ENCODE measurements at regions not wholly inside any gene's neighbourhood (a gene's known extent, or its start where the extent isn't known, plus 50 kb on each side); places are given as distances from the start of the nearest gene placed in this dataset.

DNA sequence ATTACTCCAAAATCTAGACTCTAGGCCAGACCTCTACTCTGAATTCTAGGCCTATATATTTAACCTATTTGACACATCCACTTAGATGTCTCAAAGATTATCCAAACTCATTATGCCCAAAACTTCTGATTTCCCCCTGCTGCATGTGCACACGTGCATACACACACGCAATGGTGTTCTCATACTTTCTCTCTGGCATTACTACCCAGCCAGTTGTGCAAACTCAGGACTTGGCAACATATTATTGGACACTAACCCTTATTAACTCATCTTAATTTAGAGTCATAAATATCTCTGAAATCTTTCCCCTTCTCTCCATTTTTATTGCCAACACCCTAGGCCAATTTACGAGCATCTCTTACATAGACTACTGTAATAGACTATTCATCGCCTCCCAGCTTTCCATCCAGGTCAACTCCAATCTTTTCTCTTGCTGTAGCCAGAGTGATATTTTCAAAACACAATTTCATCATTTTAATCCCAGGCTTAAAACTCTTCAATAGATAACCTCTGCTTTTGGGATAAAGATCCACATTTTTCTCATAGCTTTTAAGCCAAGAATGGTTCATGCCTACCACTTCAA is 141.2 kb upstream of the VLDLR start (continued):
- TF ChIP-seq HNRNPH1 (optimal IDR thresholded peaks at IDR 0.05; ENCODE audit: low read depth, low read length) (no peak), THYN1 (CRISPR knock-in tag; IDR thresholded peaks at IDR 0.05; ENCODE audit: borderline replicate concordance, low read depth) (no peak), ZNF777 (CRISPR knock-in tag; IDR thresholded peaks at IDR 0.05) (no peak), ZNF230 (CRISPR knock-in tag; IDR thresholded peaks at IDR 0.05) (no peak)
- TF ChIP-seq, protein P1, sequence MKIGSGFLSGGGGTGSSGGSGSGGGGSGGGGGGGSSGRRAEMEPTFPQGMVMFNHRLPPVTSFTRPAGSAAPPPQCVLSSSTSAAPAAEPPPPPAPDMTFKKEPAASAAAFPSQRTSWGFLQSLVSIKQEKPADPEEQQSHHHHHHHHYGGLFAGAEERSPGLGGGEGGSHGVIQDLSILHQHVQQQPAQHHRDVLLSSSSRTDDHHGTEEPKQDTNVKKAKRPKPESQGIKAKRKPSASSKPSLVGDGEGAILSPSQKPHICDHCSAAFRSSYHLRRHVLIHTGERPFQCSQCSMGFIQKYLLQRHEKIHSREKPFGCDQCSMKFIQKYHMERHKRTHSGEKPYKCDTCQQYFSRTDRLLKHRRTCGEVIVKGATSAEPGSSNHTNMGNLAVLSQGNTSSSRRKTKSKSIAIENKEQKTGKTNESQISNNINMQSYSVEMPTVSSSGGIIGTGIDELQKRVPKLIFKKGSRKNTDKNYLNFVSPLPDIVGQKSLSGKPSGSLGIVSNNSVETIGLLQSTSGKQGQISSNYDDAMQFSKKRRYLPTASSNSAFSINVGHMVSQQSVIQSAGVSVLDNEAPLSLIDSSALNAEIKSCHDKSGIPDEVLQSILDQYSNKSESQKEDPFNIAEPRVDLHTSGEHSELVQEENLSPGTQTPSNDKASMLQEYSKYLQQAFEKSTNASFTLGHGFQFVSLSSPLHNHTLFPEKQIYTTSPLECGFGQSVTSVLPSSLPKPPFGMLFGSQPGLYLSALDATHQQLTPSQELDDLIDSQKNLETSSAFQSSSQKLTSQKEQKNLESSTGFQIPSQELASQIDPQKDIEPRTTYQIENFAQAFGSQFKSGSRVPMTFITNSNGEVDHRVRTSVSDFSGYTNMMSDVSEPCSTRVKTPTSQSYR (CRISPR knock-in tag; IDR thresholded peaks at IDR 0.05; ENCODE audit: borderline replicate concordance) = no peak

DNA sequence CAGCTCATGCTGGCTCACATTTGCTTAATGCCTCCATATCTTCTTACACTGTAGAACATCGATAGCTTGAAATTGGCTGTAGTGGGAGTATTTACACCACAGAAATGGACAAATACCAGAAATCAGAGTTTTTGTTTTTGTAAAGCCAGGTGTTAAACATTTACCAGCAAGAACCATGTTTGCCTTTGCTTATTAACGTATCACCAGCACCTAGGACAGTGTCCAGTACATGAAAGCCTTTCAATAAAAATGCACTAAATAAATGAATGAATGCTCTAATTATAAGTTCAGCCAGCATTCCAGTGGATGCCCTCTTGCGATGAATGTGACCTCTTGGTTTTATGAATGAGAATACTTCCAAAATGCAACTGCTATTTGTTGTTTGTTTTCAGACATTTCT is 140.4 kb upstream of the VLDLR start:
- POLR2A ChIA-PET = no interaction called here
- in situ Hi-C loops (cut with HindIII; ENCODE audit: extremely low pct_ligation_motif_present, low pct_unique_long_range_greater_than_20kb) = no loop called here

More for the DNA sequence above, 140.4 kb upstream of the VLDLR start:
- H4K20me1 ChIP-seq (ENCODE audit: insufficient read depth, low read length) = no peaks in the 10 kb centered on the region
- FAIRE-seq = no peak
- H3K27ac ChIP-seq (ENCODE audit: extremely low read length, insufficient read depth, low read length) = no peak overlapping the region
- no peak overlapping the region for H3K4me2 ChIP-seq (ENCODE audit: low read depth, low read length)
- H3K4me3 ChIP-seq (replicated peaks in 1 of 3; ENCODE audit: insufficient read depth in 1 of 3, low read depth in 2 of 3, low read length in 3 of 3) = no peak overlapping the region
- H3K79me2 ChIP-seq (ENCODE audit: insufficient read depth, low read length) = no peaks in the 10 kb centered on the region
- H3K9me3 ChIP-seq (ENCODE audit: low read length) = no peaks in the 10 kb centered on the region
- no peaks in the 10 kb centered on the region for H3K36me3 ChIP-seq (replicated peaks in 1 of 2; ENCODE audit: control insufficient read depth in 1 of 2, insufficient read depth in 2 of 2, low read length in 2 of 2)
- WGBS (ENCODE audit: low lambda C conversion rate) = 32% methylated on average over 3 of the region's 3 CpGs
- BruUV-seq (replicated peaks) = no TSS peak
- no peak for DNase-seq (ENCODE audit: low spot score)
- intact Hi-C loops (cut with micrococcal nuclease; ENCODE audit: unreplicated experiment) = no loop called here
- ATAC-seq = no peak
- H3K9ac ChIP-seq (ENCODE audit: insufficient read depth, low read depth, low read length) = no peak overlapping the region
- TF ChIP-seq HDAC1 (CRISPR knock-in tag; IDR thresholded peaks at IDR 0.05) = no peak
- TF ChIP-seq, protein P2, sequence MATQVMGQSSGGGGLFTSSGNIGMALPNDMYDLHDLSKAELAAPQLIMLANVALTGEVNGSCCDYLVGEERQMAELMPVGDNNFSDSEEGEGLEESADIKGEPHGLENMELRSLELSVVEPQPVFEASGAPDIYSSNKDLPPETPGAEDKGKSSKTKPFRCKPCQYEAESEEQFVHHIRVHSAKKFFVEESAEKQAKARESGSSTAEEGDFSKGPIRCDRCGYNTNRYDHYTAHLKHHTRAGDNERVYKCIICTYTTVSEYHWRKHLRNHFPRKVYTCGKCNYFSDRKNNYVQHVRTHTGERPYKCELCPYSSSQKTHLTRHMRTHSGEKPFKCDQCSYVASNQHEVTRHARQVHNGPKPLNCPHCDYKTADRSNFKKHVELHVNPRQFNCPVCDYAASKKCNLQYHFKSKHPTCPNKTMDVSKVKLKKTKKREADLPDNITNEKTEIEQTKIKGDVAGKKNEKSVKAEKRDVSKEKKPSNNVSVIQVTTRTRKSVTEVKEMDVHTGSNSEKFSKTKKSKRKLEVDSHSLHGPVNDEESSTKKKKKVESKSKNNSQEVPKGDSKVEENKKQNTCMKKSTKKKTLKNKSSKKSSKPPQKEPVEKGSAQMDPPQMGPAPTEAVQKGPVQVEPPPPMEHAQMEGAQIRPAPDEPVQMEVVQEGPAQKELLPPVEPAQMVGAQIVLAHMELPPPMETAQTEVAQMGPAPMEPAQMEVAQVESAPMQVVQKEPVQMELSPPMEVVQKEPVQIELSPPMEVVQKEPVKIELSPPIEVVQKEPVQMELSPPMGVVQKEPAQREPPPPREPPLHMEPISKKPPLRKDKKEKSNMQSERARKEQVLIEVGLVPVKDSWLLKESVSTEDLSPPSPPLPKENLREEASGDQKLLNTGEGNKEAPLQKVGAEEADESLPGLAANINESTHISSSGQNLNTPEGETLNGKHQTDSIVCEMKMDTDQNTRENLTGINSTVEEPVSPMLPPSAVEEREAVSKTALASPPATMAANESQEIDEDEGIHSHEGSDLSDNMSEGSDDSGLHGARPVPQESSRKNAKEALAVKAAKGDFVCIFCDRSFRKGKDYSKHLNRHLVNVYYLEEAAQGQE (IDR thresholded peaks at IDR 0.05; ENCODE audit: borderline replicate concordance in 1 of 2, low read depth in 1 of 2, low read length in 2 of 2) = peak in 1 of 2 experiments; percentile 40; a peak in 1 of 4 replicates
- H3K27me3 ChIP-seq (ENCODE audit: control insufficient read depth in 1 of 2, insufficient read depth in 2 of 2, low read length in 2 of 2) = no peaks in the 10 kb centered on the region
- peaks cover 12% of the 10 kb centered on the region for H3K4me1 ChIP-seq (ENCODE audit: insufficient read depth, low read length)
- CTCF ChIA-PET (ENCODE audit: low intra/inter-chr PET ratio, low total read pairs) = no interaction called here
- H2AFZ ChIP-seq (ENCODE audit: low read length) = no peak overlapping the region

Measured in HepG2 (cell line).